ENCODE measurements at regions not wholly inside any gene's neighbourhood (a gene's known extent, or its start where the extent isn't known, plus 50 kb on each side); places are given as distances from the start of the nearest gene placed in this dataset.

GRCh38 chr13:71260246-71260645, 606.8 kb downstream of the DACH1 start:
- no peak for TF ChIP-seq CTCF (IDR thresholded peaks at IDR 0.05; ENCODE audit: low read depth, low read length)
- no peak for TF ChIP-seq EZH2phosphoT487 (IDR thresholded peaks at IDR 0.05; ENCODE audit: low read depth)

Data from OCI-LY3 (cell line).